ENCODE measurements at regions not wholly inside any gene's neighbourhood (a gene's known extent, or its start where the extent isn't known, plus 50 kb on each side); places are given as distances from the start of the nearest gene placed in this dataset.

GRCh38 chr2:235383272-235383843 lies 110.5 kb upstream of the AGAP1 start:
- Histone ChIP-seq H3K27me3 (ENCODE audit: control insufficient read depth in 2 of 2, insufficient read depth in 2 of 2, low read length in 2 of 2) (no peaks in the 10 kb centered on the region), H3K36me3 (ENCODE audit: control insufficient read depth in 2 of 2, extremely low read depth in 1 of 2, insufficient read depth in 2 of 2, low read length in 2 of 2) (no peaks in the 10 kb centered on the region), H4K20me1 (replicated peaks; ENCODE audit: control insufficient read depth, extremely low read depth, insufficient read depth, low read length) (no peaks in the 10 kb centered on the region), H3K79me2 (ENCODE audit: control insufficient read depth, insufficient read depth, low read length) (no peaks in the 10 kb centered on the region), H3K9me3 (replicated peaks; ENCODE audit: control insufficient read depth, insufficient read depth, low read length) (no peaks in the 10 kb centered on the region), H3K4me1 (ENCODE audit: control insufficient read depth, extremely low read depth, insufficient read depth, low read length) (no peaks in the 10 kb centered on the region), H3K4me2 (ENCODE audit: insufficient read depth, low read length) (no peak overlapping the region), H3K9ac (replicated peaks; ENCODE audit: extremely low read depth, insufficient read depth, low read length) (no peak overlapping the region), H3K9me1 (replicated peaks; ENCODE audit: control insufficient read depth, extremely low read depth, insufficient read depth, low read length) (no peaks in the 10 kb centered on the region), H3K4me3 (replicated peaks in 1 of 3; ENCODE audit: insufficient read depth in 1 of 3, low read depth in 1 of 3, low read length in 3 of 3) (no peak overlapping the region), H2AFZ (ENCODE audit: low read depth, low read length) (no peak overlapping the region), H3K27ac (ENCODE audit: insufficient read depth, low read depth, low read length) (no peak overlapping the region)
- no peak for FAIRE-seq
- dilution Hi-C loops (cut with MboI; ENCODE audit: extremely low pct_ligation_motif_present, low sequenced_read_pairs) (no loop called here), intact Hi-C loops (cut with micrococcal nuclease) (no loop called here)
- TF ChIP-seq JUN (IDR thresholded peaks at IDR 0.05; ENCODE audit: borderline replicate concordance, insufficient read depth, insufficient read length, low read depth): no peak
- no peak for TF ChIP-seq FOS (IDR thresholded peaks at IDR 0.05; ENCODE audit: borderline replicate concordance, insufficient read depth, low read length)
- TF ChIP-seq POLR2AphosphoS5 (IDR thresholded peaks at IDR 0.05; ENCODE audit: insufficient read depth, low read depth, low read length): no peak
- TF ChIP-seq GATA2 (IDR thresholded peaks at IDR 0.05; ENCODE audit: insufficient read depth, insufficient read length, low read depth, low read length): no peak
- TF ChIP-seq MAX (IDR thresholded peaks at IDR 0.05; ENCODE audit: insufficient read depth, insufficient read length): no peak
- no peak for TF ChIP-seq MYC (IDR thresholded peaks at IDR 0.05; ENCODE audit: low read depth, low read length)
- TF ChIP-seq CTCF (IDR thresholded peaks at IDR 0.05; ENCODE audit: extremely low read depth in 1 of 2, insufficient read depth in 1 of 2, low read depth in 1 of 2, low read length in 2 of 2): no peak
- no peak for TF ChIP-seq POLR2A (IDR thresholded peaks at IDR 0.05; ENCODE audit: low read depth, low read length)
- TF ChIP-seq EZH2 (IDR thresholded peaks at IDR 0.05; ENCODE audit: borderline replicate concordance, low read depth, low read length, severe bottlenecking): no peak
- ChIA-PET CTCF (no interaction called here), POLR2A (no interaction called here)
- no peak for DNase-seq (ENCODE audit: low read depth, low spot score)
- BruUV-seq (replicated peaks): no TSS peak
